Peyer's patch (tissue), 4 donors: ENCODE measurements at regions not wholly inside any gene's neighbourhood (a gene's known extent, or its start where the extent isn't known, plus 50 kb on each side); places are given as distances from the start of the nearest gene placed in this dataset.

Source experiments
- CTCF ChIP-seq, 6 experiments: fragments of 450-650 bp in 4 of 6; fragments of 200-600 bp in 2 of 6; sonication (generic) in 1 of 6; IDR thresholded peaks; one replicate each; pipeline ENCODE4 v1.5.1; 2017 to 2019; ENCODE audit warnings: antibody characterized with exemption in 6 of 6, mild to moderate bottlenecking in 3 of 6, moderate library complexity in 1 of 6
- POLR2A ChIP-seq, 2 donors: fragments of 450-650 bp; IDR thresholded peaks; one replicate each; pipeline ENCODE4 v1.5.1; 2017; ENCODE audit warnings: antibody characterized with exemption in 2 of 2, mild to moderate bottlenecking in 2 of 2, moderate library complexity in 2 of 2

- TF ChIP-seq CTCF (IDR thresholded peaks at IDR 0.05) = no peak
- no peak for TF ChIP-seq POLR2A (IDR thresholded peaks at IDR 0.05)
Measured at GRCh38 chr1:95642035-95642434, 408.0 kb downstream of the RWDD3 start.
